ENCODE measurements at regions not wholly inside any gene's neighbourhood (a gene's known extent, or its start where the extent isn't known, plus 50 kb on each side); places are given as distances from the start of the nearest gene placed in this dataset.
"Not testable (repeated sequence)": the region's sequence is repeated elsewhere in the genome, so short reads cannot be mapped to it uniquely, and the experiment has no call there.

DNA sequence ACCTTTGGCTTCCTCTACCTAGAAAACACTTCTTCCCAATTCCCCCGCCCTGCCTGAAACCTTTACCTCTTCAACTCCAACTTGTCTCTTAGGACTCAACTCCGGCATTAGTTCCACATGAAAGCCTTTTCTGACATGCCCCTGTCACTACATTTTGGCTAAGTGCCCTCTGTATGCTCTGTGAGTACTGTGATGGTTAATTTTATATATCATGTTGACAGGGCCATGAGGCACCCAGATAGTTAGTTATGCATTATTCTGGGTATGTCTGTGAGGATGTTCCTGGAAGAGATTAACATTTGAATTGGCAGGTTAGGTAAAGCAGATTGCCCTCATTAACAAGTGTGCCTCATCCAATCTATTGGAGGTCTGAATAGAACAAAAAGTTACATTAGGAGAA, 75.6 kb upstream of the NCKAP5 start:
- H4K20me1 ChIP-seq (ENCODE audit: insufficient read depth, low read length) = no peaks in the 10 kb centered on the region
- H3K4me2 ChIP-seq (ENCODE audit: low read length) = no peak overlapping the region
- H3F3A ChIP-seq (ENCODE audit: insufficient read depth, low read length) = no peaks in the 10 kb centered on the region
- no peaks in the 10 kb centered on the region for H3K79me2 ChIP-seq (ENCODE audit: insufficient read depth, low read length)
- H3K9me3 ChIP-seq (ENCODE audit: low read length) = no peaks in the 10 kb centered on the region
- no peak overlapping the region for H2AFZ ChIP-seq (ENCODE audit: low read length)
- no peak overlapping the region for H3K27ac ChIP-seq (ENCODE audit: low read depth, low read length, poor library complexity, severe bottlenecking)
- TF ChIP-seq EZH2 (IDR thresholded peaks at IDR 0.05; ENCODE audit: borderline replicate concordance, low read length) = no peak
- no peaks in the 10 kb centered on the region for H3K9me2 ChIP-seq (ENCODE audit: low read depth, low read length)
- H3K9ac ChIP-seq (ENCODE audit: low read length) = no peak overlapping the region
- no peaks in the 10 kb centered on the region for H3K36me3 ChIP-seq (ENCODE audit: insufficient read depth, low read length)
- no peaks in the 10 kb centered on the region for H3K27me3 ChIP-seq (ENCODE audit: insufficient read depth, low read length)
- H3K4me3 ChIP-seq (ENCODE audit: low read depth, low read length, poor library complexity, severe bottlenecking) = no peak overlapping the region
- no peaks in the 10 kb centered on the region for H3K4me1 ChIP-seq (ENCODE audit: insufficient read depth, low read length, severe bottlenecking)

DNA sequence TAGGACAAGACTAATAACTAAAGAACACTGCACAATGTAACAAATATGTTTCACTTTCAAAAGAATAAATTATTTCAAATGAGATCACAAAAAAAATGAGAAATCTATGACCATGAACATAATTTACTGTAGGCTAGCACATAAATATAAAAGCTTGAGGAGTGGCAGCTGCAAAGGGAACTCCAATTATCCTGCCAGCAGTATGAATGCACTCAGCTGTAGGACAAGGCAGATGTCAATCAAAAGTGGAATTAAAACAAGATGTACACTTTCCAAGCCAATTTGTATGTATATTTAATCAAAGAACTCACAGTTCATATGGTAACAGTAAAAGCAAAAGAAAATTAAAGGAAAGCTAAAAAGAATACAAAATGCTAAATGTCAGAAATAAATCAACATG, 76.6 kb upstream of the NCKAP5 start:
- no peak overlapping the region for H3K4me3 ChIP-seq (ENCODE audit: low read depth, low read length, poor library complexity, severe bottlenecking)
- H3K27me3 ChIP-seq (ENCODE audit: insufficient read depth, low read length) = no peaks in the 10 kb centered on the region
- H3K4me2 ChIP-seq (ENCODE audit: low read length) = no peak overlapping the region
- H3F3A ChIP-seq (ENCODE audit: insufficient read depth, low read length) = no peaks in the 10 kb centered on the region
- no peaks in the 10 kb centered on the region for H3K9me2 ChIP-seq (ENCODE audit: low read depth, low read length)
- H3K79me2 ChIP-seq (ENCODE audit: insufficient read depth, low read length) = no peaks in the 10 kb centered on the region
- H3K4me1 ChIP-seq (ENCODE audit: insufficient read depth, low read length, severe bottlenecking) = no peaks in the 10 kb centered on the region
- no peaks in the 10 kb centered on the region for H3K9me3 ChIP-seq (ENCODE audit: low read length)
- no peaks in the 10 kb centered on the region for H3K36me3 ChIP-seq (ENCODE audit: insufficient read depth, low read length)
- H2AFZ ChIP-seq (ENCODE audit: low read length) = no peak overlapping the region
- TF ChIP-seq, protein P1, sequence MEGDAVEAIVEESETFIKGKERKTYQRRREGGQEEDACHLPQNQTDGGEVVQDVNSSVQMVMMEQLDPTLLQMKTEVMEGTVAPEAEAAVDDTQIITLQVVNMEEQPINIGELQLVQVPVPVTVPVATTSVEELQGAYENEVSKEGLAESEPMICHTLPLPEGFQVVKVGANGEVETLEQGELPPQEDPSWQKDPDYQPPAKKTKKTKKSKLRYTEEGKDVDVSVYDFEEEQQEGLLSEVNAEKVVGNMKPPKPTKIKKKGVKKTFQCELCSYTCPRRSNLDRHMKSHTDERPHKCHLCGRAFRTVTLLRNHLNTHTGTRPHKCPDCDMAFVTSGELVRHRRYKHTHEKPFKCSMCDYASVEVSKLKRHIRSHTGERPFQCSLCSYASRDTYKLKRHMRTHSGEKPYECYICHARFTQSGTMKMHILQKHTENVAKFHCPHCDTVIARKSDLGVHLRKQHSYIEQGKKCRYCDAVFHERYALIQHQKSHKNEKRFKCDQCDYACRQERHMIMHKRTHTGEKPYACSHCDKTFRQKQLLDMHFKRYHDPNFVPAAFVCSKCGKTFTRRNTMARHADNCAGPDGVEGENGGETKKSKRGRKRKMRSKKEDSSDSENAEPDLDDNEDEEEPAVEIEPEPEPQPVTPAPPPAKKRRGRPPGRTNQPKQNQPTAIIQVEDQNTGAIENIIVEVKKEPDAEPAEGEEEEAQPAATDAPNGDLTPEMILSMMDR (IDR thresholded peaks at IDR 0.05; ENCODE audit: low read length) = no peak
- H4K20me1 ChIP-seq (ENCODE audit: insufficient read depth, low read length) = no peaks in the 10 kb centered on the region
- H3K27ac ChIP-seq (ENCODE audit: low read depth, low read length, poor library complexity, severe bottlenecking) = no peak overlapping the region
- H3K9ac ChIP-seq (ENCODE audit: low read length) = no peak overlapping the region

DNA sequence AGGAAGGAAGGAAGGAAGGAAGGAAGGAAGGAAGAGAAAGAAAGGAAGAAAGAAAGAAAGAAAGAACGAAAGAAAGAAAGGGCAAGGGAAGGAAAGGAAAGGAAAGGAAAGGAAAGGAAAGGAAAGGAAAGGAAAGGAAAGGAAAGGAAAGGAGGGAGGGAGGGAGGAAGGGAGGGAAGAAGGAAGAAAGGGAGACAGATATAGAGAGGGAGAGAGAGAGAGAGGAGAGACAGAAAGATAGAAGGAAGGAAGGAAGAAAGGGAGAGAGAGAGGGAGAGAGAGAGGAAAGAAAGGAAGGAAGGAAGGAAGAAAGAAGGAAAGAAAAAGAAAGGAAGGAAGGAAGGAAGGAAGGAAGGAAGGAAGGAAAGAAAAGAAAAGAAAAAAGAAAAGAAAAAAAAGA, 79.1 kb upstream of the NCKAP5 start:
- H3K79me2 ChIP-seq (ENCODE audit: insufficient read depth, low read length); H3F3A ChIP-seq (ENCODE audit: insufficient read depth, low read length); H3K4me2 ChIP-seq (ENCODE audit: low read length); H3K9ac ChIP-seq (ENCODE audit: low read length); H4K20me1 ChIP-seq (ENCODE audit: insufficient read depth, low read length); H3K27ac ChIP-seq (ENCODE audit: low read depth, low read length, poor library complexity, severe bottlenecking); H3K9me3 ChIP-seq (ENCODE audit: low read length); H3K4me3 ChIP-seq (ENCODE audit: low read depth, low read length, poor library complexity, severe bottlenecking); H3K27me3 ChIP-seq (ENCODE audit: insufficient read depth, low read length); H2AFZ ChIP-seq (ENCODE audit: low read length); H3K9me2 ChIP-seq (ENCODE audit: low read depth, low read length); H3K4me1 ChIP-seq (ENCODE audit: insufficient read depth, low read length, severe bottlenecking); H3K36me3 ChIP-seq (ENCODE audit: insufficient read depth, low read length): not testable (repeated sequence)

DNA sequence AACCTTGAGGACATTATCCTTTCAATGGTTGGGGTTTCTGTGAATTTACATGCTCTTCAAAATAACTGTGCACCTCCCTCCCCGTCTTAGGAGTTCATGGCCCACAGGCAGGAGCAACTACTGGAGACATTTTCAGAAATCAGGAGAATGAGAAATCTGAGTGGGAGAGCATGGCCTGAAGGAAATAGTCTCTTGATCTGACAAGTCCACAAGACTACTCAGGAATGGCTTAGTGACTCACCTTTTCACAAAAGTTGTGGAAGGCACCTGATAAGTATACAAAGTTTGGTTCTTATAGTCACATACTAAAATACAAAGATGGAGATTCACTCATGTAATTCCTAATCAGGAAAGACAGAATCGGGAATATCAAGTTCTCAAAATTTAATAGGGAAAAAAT, 83.6 kb upstream of the NCKAP5 start:
- Histone ChIP-seq H2AFZ (ENCODE audit: low read length) (no peak overlapping the region), H3K9me3 (ENCODE audit: low read length) (no peaks in the 10 kb centered on the region), H3K27me3 (ENCODE audit: insufficient read depth, low read length) (no peaks in the 10 kb centered on the region), H3F3A (ENCODE audit: insufficient read depth, low read length) (no peaks in the 10 kb centered on the region), H3K9me2 (ENCODE audit: low read depth, low read length) (no peaks in the 10 kb centered on the region), H3K36me3 (ENCODE audit: insufficient read depth, low read length) (no peaks in the 10 kb centered on the region), H3K9ac (ENCODE audit: low read length) (no peak overlapping the region), H3K4me3 (ENCODE audit: low read depth, low read length, poor library complexity, severe bottlenecking) (no peak overlapping the region), H3K4me2 (ENCODE audit: low read length) (no peak overlapping the region), H3K27ac (ENCODE audit: low read depth, low read length, poor library complexity, severe bottlenecking) (no peak overlapping the region), H3K79me2 (ENCODE audit: insufficient read depth, low read length) (no peaks in the 10 kb centered on the region), H4K20me1 (ENCODE audit: insufficient read depth, low read length) (no peaks in the 10 kb centered on the region), H3K4me1 (ENCODE audit: insufficient read depth, low read length, severe bottlenecking) (no peaks in the 10 kb centered on the region)
- TF ChIP-seq, protein P1 (IDR thresholded peaks at IDR 0.05; ENCODE audit: low read length) = no peak
- TF ChIP-seq EZH2 (IDR thresholded peaks at IDR 0.05; ENCODE audit: borderline replicate concordance, low read length) = no peak
